ENCODE measurements at regions not wholly inside any gene's neighbourhood (a gene's known extent, or its start where the extent isn't known, plus 50 kb on each side); places are given as distances from the start of the nearest gene placed in this dataset.
"Not testable (repeated sequence)": the region's sequence is repeated elsewhere in the genome, so short reads cannot be mapped to it uniquely, and the experiment has no call there.

GRCh38 chr10:2767293-2767692 is 300.1 kb upstream of the PFKP start:
- not testable (repeated sequence) for TF ChIP-seq ELF4, FOXK2 (IDR thresholded peaks at IDR 0.05)
